ENCODE measurements at regions not wholly inside any gene's neighbourhood (a gene's known extent, or its start where the extent isn't known, plus 50 kb on each side); places are given as distances from the start of the nearest gene placed in this dataset.

- no peak for TF ChIP-seq PHF8 (conservative IDR thresholded peaks at IDR 0.05; ENCODE audit: low read depth, low read length)
Observed at GRCh38 chr2:33806041-33806440, 206.9 kb upstream of the FAM98A start (continued).

- FAIRE-seq (no peak), DNase-seq (ENCODE audit: low read depth in 1 of 2, low spot score in 2 of 2) (no peak)
- CTCF ChIA-PET (ENCODE audit: partially characterized antibody), result interaction anchor here (0.7 kb wide), 1 partner anchor 1606 kb away, joined by 3 read pairs; no protein-coding TSS in a partner anchor
- Histone ChIP-seq H3K4me1 (replicated peaks in 1 of 4; ENCODE audit: control insufficient read depth in 3 of 4, insufficient read depth in 4 of 4, low read length in 3 of 4) (no peaks in the 10 kb centered on the region), H3K27ac (ENCODE audit: low read depth, low read length) (no peak overlapping the region), H3K18ac (ENCODE audit: extremely low read depth, low read length) (no peak overlapping the region), H3K4ac (replicated peaks; ENCODE audit: insufficient read length, low read depth, low read length) (no peak overlapping the region), H2BK120ac (replicated peaks; ENCODE audit: low read depth, low read length) (no peak overlapping the region), H3K36me3 (ENCODE audit: control insufficient read depth in 2 of 4, insufficient read depth in 4 of 4, low read length in 3 of 4) (no peaks in the 10 kb centered on the region), H3K56ac (replicated peaks; ENCODE audit: insufficient read length, low read depth, low read length) (no peak overlapping the region), H3K4me2 (ENCODE audit: insufficient read depth in 1 of 2, low read depth in 2 of 2, low read length in 2 of 2) (no peak overlapping the region), H3K23me2 (ENCODE audit: low read depth, low read length) (no peaks in the 10 kb centered on the region), H3K27me3 (replicated peaks in 1 of 4; ENCODE audit: control insufficient read depth in 3 of 4, extremely low read depth in 1 of 4, insufficient read depth in 3 of 4, low read length in 3 of 4) (no peaks in the 10 kb centered on the region), H4K8ac (ENCODE audit: extremely low read depth, insufficient read depth, low read length) (no peak overlapping the region), H2BK5ac (ENCODE audit: low read depth, low read length) (no peak overlapping the region), H2BK20ac (ENCODE audit: low read length) (no peak overlapping the region), H3K9me3 (ENCODE audit: insufficient read depth in 2 of 2, low read depth in 1 of 2, low read length in 1 of 2) (no peaks in the 10 kb centered on the region), H2AFZ (ENCODE audit: low read length) (no peak overlapping the region), H3K4me3 (ENCODE audit: extremely low read depth in 1 of 4, insufficient read depth in 2 of 4, low read depth in 3 of 4, low read length in 4 of 4) (no peak overlapping the region), H4K5ac (ENCODE audit: insufficient read length, low read depth, low read length) (no peak overlapping the region), H3K23ac (ENCODE audit: insufficient read length) (no peak overlapping the region), H2AK5ac (ENCODE audit: low read depth, low read length) (no peak overlapping the region), H3K9ac (replicated peaks in 1 of 4; ENCODE audit: extremely low read depth in 1 of 4, low read depth in 3 of 4, low read length in 3 of 4) (no peak overlapping the region), H4K20me1 (replicated peaks in 1 of 2; ENCODE audit: control insufficient read depth in 1 of 2, insufficient read depth in 2 of 2, low read length in 2 of 2) (no peaks in the 10 kb centered on the region), H3K79me2 (ENCODE audit: control insufficient read depth in 1 of 2, insufficient read depth in 2 of 2, low read length in 2 of 2) (no peaks in the 10 kb centered on the region), H3K14ac (ENCODE audit: insufficient read length) (no peak overlapping the region), H4K91ac (replicated peaks; ENCODE audit: insufficient read length, low read length) (no peak overlapping the region), H3K79me1 (ENCODE audit: low read depth, low read length) (no peaks in the 10 kb centered on the region), H2BK15ac (ENCODE audit: low read length) (no peak overlapping the region), H2BK12ac (ENCODE audit: low read depth, low read length) (no peak overlapping the region)
- POLR2A ChIA-PET (ENCODE audit: partially characterized antibody), result no interaction called here
- TF ChIP-seq, protein P1, sequence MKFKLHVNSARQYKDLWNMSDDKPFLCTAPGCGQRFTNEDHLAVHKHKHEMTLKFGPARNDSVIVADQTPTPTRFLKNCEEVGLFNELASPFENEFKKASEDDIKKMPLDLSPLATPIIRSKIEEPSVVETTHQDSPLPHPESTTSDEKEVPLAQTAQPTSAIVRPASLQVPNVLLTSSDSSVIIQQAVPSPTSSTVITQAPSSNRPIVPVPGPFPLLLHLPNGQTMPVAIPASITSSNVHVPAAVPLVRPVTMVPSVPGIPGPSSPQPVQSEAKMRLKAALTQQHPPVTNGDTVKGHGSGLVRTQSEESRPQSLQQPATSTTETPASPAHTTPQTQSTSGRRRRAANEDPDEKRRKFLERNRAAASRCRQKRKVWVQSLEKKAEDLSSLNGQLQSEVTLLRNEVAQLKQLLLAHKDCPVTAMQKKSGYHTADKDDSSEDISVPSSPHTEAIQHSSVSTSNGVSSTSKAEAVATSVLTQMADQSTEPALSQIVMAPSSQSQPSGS (IDR thresholded peaks at IDR 0.05; ENCODE audit: low read length), result no peak
- TF ChIP-seq SP2 (IDR thresholded peaks at IDR 0.05; ENCODE audit: low read length) (no peak), RBBP5 (IDR thresholded peaks at IDR 0.05; ENCODE audit: borderline replicate concordance, low read depth, low read length) (no peak), KDM5A (IDR thresholded peaks at IDR 0.05; ENCODE audit: low read length) (no peak)
Observed at GRCh38 chr2:33804155-33804554, 205.1 kb upstream of the FAM98A start.

Data from H1 (cell line).